Prostate gland (tissue), 2 donors: ENCODE measurements at regions not wholly inside any gene's neighbourhood (a gene's known extent, or its start where the extent isn't known, plus 50 kb on each side); places are given as distances from the start of the nearest gene placed in this dataset.

Experiments used
- DNase-seq: peaks from one replicate; pipeline ENCODE4 v3.0.0-alpha.2; 2019; ENCODE audit warnings: low spot score
- H3K27ac ChIP-seq, 2 donors: fragments of 200-600 bp; sonication (generic); 2 replicates each; pipeline ENCODE4 v1.5.1; 2017 to 2019
- H3K27me3 ChIP-seq: fragments of 200-600 bp; sonication (generic); replicated peaks from 2 replicates; pipeline ENCODE4 v1.5.1; 2019; ENCODE audit not compliant: insufficient read depth
- H3K36me3 ChIP-seq, 2 donors: fragments of 200-600 bp; sonication (generic); 1 replicate in 1 of 2; 2 replicates in 1 of 2; pipeline versions ENCODE4 v1.5.1 to v1.8.1; 2017 to 2019
- H3K4me1 ChIP-seq: fragments of 200-600 bp; sonication (generic); replicated peaks from 2 replicates; pipeline ENCODE4 v1.5.1; 2019
- H3K4me3 ChIP-seq, 2 donors: fragments of 200-600 bp; sonication (generic); 2 replicates each; pipeline ENCODE4 v1.5.1; 2017 to 2019
- H3K9me3 ChIP-seq: fragments of 200-600 bp; sonication (generic); 2 replicates; pipeline ENCODE4 v1.5.1; 2017
- CTCF ChIP-seq, 4 experiments: fragments of 200-600 bp in 2 of 4; fragments of 450-650 bp in 2 of 4; sonication (generic) in 2 of 4; IDR thresholded peaks; 1 replicate in 3 of 4; 2 replicates in 1 of 4; pipeline ENCODE4 v1.5.1; 2016 to 2019; ENCODE audit warnings: antibody characterized with exemption in 4 of 4, mild to moderate bottlenecking in 2 of 4, moderate library complexity in 2 of 4
- POLR2A ChIP-seq: fragments of 450-650 bp; IDR thresholded peaks from one replicate; pipeline ENCODE4 v1.6.1; 2016; ENCODE audit warnings: antibody characterized with exemption, mild to moderate bottlenecking
- POLR2AphosphoS5 ChIP-seq: sonication (generic); formaldehyde crosslinking; IDR thresholded peaks from one replicate; pipeline ENCODE4 v1.6.1; 2017; ENCODE audit warnings: antibody characterized with exemption
- WGBS: methylation state at CpG from one replicate; pipeline ENCODE4 v1.1.5; 2018; 5-methylcytosine and 5-hydroxymethylcytosine counted together
- intact Hi-C: fragments of 100-400 bp; cut with DNase I; formaldehyde crosslinking; loops from one replicate; pipeline ENCODE4 v1.14.2; 2022

- no peaks in the 10 kb centered on the region for H3K36me3 ChIP-seq
- intact Hi-C loops, result no loop called here
- DNase-seq, result no peak
- no peaks in the 10 kb centered on the region for H3K4me1 ChIP-seq
- no peak overlapping the region for H3K27ac ChIP-seq
- H3K27me3 ChIP-seq, result no peaks in the 10 kb centered on the region
- 58% methylated on average over 6 of the region's 6 CpGs for WGBS
- TF ChIP-seq POLR2AphosphoS5 (no peak), CTCF (IDR thresholded peaks at IDR 0.05) (peak in 3 of 4 experiments; percentile 34 to 60 (median 52))
- H3K9me3 ChIP-seq, result no peaks in the 10 kb centered on the region
- no peak overlapping the region for H3K4me3 ChIP-seq
Measured at GRCh38 chr1:119275145-119276134, 93.1 kb upstream of the HAO2 start.

GRCh38 chr1:119276558-119276957, 92.0 kb upstream of the HAO2 start:
- intact Hi-C loops, result no loop called here
- H3K4me3 ChIP-seq, result no peak overlapping the region
- WGBS, result 100% methylated on average over 1 of the region's 1 CpG
- H3K9me3 ChIP-seq, result no peaks in the 10 kb centered on the region
- H3K4me1 ChIP-seq, result no peaks in the 10 kb centered on the region
- TF ChIP-seq POLR2AphosphoS5, result no peak
- peak in 1 of 4 experiments; percentile 23 for TF ChIP-seq CTCF (IDR thresholded peaks at IDR 0.05)
- no peak for TF ChIP-seq POLR2A
- DNase-seq, result peak; percentile 7
- H3K27me3 ChIP-seq, result no peaks in the 10 kb centered on the region
- H3K27ac ChIP-seq, result no peak overlapping the region
- H3K36me3 ChIP-seq, result no peaks in the 10 kb centered on the region

- no peak for DNase-seq
- no peaks in the 10 kb centered on the region for H3K27me3 ChIP-seq
- no peaks in the 10 kb centered on the region for H3K9me3 ChIP-seq
- intact Hi-C loops, result no loop called here
- H3K4me1 ChIP-seq, result no peaks in the 10 kb centered on the region
- WGBS, result 41% methylated on average over 8 of the region's 8 CpGs
- H3K4me3 ChIP-seq, result no peak overlapping the region
- no peak for TF ChIP-seq POLR2A
- no peak for TF ChIP-seq CTCF (IDR thresholded peaks at IDR 0.05)
- TF ChIP-seq POLR2AphosphoS5, result no peak
- H3K27ac ChIP-seq, result no peak overlapping the region
- no peaks in the 10 kb centered on the region for H3K36me3 ChIP-seq
Measured at GRCh38 chr1:119279456-119280381, 88.9 kb upstream of the HAO2 start.

GRCh38 chr1:119285482-119285881, 83.1 kb upstream of the HAO2 start:
- no peak for DNase-seq
- Histone ChIP-seq H3K9me3 (no peaks in the 10 kb centered on the region), H3K36me3 (no peaks in the 10 kb centered on the region), H3K27ac (no peak overlapping the region), H3K4me1 (no peaks in the 10 kb centered on the region), H3K27me3 (no peaks in the 10 kb centered on the region), H3K4me3 (no peak overlapping the region)
- intact Hi-C loops, result no loop called here
- 45% methylated on average over 2 of the region's 2 CpGs for WGBS
- no peak for TF ChIP-seq CTCF (IDR thresholded peaks at IDR 0.05)
- no peak for TF ChIP-seq POLR2A
- TF ChIP-seq POLR2AphosphoS5, result no peak
